Gastroesophageal sphincter (tissue), 3 donors: ENCODE measurements at regions not wholly inside any gene's neighbourhood (a gene's known extent, or its start where the extent isn't known, plus 50 kb on each side); places are given as distances from the start of the nearest gene placed in this dataset.

Source experiments
- EP300 ChIP-seq: sonication (generic); formaldehyde crosslinking; IDR thresholded peaks from one replicate; pipeline ENCODE4 v1.6.1; 2017; ENCODE audit warnings: antibody characterized with exemption, mild to moderate bottlenecking
- POLR2A ChIP-seq, 2 donors: fragments of 450-650 bp; IDR thresholded peaks; one replicate each; pipeline ENCODE4 v1.6.1; 2017; ENCODE audit warnings: antibody characterized with exemption in 2 of 2, mild to moderate bottlenecking in 2 of 2, moderate library complexity in 1 of 2
- TF ChIP-seq, protein P1 (sequence below), 4 experiments: fragments of 200-600 bp in 2 of 4; fragments of 450-650 bp in 2 of 4; sonication (generic) in 1 of 4; IDR thresholded peaks; one replicate each; pipeline ENCODE4 v1.5.1; 2017 to 2019; ENCODE audit warnings: antibody characterized with exemption in 4 of 4, mild to moderate bottlenecking in 2 of 4, moderate library complexity in 2 of 4

DNA sequence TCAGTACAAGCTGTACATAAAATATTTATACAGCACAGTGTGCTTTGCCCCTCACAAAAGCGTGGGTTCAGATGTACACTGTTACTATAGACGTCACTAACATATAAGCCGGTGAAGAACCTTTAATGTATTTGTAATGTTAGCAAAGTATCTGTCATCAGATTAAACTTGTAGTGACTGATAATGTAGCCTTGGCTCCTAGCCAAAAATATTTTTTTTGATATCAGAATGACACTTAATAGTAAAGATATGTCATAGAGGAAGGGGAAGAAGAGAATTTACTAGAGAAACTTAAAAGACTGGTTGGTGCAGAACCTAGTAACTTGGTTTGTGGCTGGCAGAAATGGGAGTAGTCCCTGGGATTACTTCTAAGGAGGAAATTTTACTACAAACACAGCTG lies 258.7 kb upstream of the DMRT1 start:
- TF ChIP-seq, protein P1, sequence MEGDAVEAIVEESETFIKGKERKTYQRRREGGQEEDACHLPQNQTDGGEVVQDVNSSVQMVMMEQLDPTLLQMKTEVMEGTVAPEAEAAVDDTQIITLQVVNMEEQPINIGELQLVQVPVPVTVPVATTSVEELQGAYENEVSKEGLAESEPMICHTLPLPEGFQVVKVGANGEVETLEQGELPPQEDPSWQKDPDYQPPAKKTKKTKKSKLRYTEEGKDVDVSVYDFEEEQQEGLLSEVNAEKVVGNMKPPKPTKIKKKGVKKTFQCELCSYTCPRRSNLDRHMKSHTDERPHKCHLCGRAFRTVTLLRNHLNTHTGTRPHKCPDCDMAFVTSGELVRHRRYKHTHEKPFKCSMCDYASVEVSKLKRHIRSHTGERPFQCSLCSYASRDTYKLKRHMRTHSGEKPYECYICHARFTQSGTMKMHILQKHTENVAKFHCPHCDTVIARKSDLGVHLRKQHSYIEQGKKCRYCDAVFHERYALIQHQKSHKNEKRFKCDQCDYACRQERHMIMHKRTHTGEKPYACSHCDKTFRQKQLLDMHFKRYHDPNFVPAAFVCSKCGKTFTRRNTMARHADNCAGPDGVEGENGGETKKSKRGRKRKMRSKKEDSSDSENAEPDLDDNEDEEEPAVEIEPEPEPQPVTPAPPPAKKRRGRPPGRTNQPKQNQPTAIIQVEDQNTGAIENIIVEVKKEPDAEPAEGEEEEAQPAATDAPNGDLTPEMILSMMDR (IDR thresholded peaks at IDR 0.05) = no peak
- TF ChIP-seq EP300 (no peak), POLR2A (IDR thresholded peaks at IDR 0.05) (no peak)
